Hepatic stellate cell (primary cell): ENCODE measurements at regions not wholly inside any gene's neighbourhood (a gene's known extent, or its start where the extent isn't known, plus 50 kb on each side); places are given as distances from the start of the nearest gene placed in this dataset.
"Not testable (repeated sequence)": the region's sequence is repeated elsewhere in the genome, so short reads cannot be mapped to it uniquely, and the experiment has no call there.

Experiments used
- DNase-seq: peaks from one replicate; pipeline ENCODE4 v3.0.0; 2011; ENCODE audit warnings: low spot score

DNA sequence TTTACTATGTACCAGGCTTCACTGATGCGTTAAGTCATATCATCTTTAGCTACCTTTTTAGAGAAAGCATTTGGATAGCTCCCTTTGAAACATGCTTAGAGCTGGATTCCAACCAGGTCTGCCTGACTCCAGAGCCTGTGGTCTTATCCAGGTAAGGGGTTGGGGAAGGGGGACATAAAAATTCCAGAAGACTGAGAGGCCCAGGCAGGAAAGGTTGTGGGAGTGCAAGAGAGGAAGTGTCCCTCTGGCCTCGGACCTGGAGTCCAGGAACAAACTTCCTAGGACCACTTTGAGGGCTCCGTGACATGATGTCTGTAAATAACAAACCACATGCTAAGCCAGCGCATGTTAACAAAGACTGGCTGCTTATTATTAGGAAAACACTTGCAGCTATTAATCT lies 163.0 kb upstream of the KCNG1 start:
- no peak for DNase-seq

DNA sequence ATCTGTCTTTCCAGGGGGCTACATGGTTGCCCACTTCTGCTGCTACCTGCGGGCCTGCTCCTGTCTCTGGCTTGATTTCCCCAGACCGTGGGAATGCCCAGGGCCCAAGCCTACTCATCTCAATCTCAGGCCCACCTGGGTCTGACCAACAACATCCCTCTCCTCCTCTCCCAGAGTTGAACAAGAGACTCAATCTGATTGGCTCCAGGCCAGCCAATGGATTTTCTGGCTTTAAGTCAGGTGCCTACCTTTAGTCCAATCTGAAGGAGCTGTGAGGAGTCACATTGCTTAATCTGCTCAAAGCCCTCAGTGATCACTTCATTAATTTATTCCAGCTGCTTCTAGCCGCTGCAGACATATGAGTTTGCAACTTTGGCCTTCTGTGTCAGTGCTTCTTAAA lies 162.4 kb upstream of the KCNG1 start:
- no peak for DNase-seq

- DNase-seq = no peak
Measured at GRCh38 chr20:51184289-51184688, 161.4 kb upstream of the KCNG1 start.

DNA sequence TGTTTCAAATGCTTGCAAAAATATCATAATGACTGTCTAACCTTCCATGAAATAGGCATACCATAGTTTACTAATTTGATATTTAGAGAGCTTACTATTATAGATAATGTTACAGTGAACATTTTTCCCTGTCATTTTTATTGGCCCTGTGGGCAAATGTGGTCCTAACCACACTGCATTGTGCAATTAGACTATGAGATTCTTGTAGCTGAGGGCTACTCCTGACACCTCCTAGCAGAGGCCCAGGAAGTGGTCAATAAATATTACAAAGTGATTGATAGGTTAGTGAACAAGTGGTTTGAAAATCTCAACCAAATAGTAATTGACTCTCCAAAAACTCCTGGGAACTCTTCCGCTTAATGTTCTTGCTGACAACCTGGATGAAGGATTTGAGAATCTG lies 160.5 kb upstream of the KCNG1 start:
- no peak for DNase-seq

- no peak for DNase-seq
Measured at GRCh38 chr20:51182571-51182970, 159.7 kb upstream of the KCNG1 start.

DNA sequence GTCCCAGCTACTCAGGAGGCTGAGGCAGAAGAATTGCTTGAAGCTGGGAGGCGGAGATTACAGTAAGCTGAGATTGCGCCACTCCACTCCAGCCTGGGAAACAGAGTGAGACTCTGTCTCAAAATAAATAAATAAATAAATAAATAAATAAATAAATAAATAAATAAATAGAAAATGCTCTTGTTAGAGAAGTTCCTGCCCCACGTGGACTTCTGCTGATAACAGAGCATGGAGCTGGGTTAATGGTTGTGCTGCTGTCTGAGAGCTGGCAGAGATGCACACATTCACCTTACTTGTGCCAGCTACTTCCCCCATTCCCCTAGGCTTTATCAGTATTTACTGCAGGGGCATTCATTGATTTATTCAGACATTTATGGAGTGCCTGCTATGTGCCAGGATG lies 155.2 kb upstream of the KCNG1 start:
- DNase-seq = no peak

GRCh38 chr20:51176876-51177275 lies 154.0 kb upstream of the KCNG1 start:
- DNase-seq = no peak

GRCh38 chr20:51176446-51176845 lies 153.5 kb upstream of the KCNG1 start:
- no peak for DNase-seq

GRCh38 chr20:51175724-51176123 lies 152.8 kb upstream of the KCNG1 start:
- DNase-seq = no peak

GRCh38 chr20:51175156-51175555 lies 152.2 kb upstream of the KCNG1 start:
- DNase-seq = no peak

DNA sequence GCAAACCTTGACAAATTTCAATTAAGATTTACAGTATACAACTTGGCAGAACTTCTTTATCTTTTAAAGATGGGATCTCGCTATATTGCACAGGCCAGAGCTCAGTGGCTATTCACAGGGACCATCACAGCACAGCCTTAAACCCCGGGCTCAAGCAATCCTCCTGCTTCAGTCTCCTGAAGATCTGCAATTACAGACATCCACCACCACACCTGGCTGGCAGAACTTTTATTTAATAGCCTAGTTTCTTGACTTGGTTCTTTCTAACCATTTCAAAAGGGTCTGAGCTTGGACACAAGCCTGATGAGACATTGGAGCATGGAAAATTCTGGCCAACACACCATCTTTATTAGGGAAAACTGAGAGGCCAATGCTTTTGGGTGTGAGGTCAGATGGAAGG lies 151.6 kb upstream of the KCNG1 start:
- DNase-seq = no peak

- no peak for DNase-seq
Measured at GRCh38 chr20:51172558-51173428, 149.9 kb upstream of the KCNG1 start.

- DNase-seq = no peak
Measured at GRCh38 chr20:51171141-51171540, 148.2 kb upstream of the KCNG1 start.

DNA sequence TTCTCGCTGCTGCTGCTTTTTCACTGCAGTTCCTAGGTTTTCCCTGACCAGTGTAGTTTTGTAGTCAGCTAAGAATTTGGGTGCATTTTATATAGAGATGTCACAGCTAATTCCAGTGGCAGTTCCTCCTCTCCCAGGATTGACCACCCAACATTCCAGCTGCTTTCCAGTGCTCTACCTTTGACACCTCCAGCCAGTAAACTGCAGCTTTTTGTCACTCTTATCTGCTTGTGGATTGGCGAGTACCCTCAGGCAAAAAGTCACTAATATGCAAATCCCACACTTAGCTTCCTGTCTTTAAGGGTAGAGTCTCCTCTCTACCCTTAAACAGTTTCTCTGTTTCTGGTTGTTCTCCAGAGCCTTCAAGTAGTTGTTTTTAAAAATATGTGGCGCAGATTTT lies 146.9 kb upstream of the KCNG1 start:
- no peak for DNase-seq

- DNase-seq = not testable (repeated sequence)
Measured at GRCh38 chr20:51167911-51168310, 145.0 kb upstream of the KCNG1 start.

DNA sequence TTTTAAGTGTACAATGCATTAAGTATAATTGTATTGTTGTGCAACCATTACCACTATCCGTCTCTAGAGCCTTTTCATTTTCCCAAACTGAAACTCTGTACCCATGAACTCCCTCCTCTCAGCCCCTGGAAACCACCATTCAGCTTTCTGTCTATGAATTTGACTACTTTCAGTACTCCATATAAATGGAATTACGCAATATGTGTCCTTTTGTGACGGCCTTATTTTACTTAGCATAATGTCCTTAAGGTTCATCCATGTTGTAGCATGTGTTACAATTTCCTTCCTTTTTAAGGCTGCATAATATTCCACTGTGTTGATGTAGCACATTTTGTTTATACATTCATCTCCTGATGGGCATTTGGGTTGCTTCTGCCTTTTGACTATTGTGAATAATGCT lies 143.6 kb upstream of the KCNG1 start:
- no peak for DNase-seq

- DNase-seq = no peak
Measured at GRCh38 chr20:51165131-51165530, 142.2 kb upstream of the KCNG1 start.

DNA sequence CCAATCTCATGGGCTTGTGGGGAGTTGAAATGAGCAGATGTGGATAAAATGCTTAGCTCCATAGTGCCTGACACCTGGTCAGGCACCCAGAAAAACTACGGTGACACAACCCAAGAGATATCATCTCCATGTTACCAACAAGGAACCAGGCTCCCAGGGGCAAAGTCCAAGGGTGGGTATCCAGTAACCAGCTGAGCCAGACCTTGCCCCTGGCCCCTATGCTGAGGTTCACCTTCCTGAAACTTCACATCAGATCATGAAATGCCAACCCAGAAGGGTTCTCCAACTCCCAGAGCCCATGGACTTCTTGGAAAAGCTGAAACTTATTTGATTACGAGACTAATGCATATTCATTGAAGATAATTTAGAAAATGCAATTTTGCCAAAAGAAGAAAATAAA lies 141.8 kb upstream of the KCNG1 start:
- DNase-seq = no peak

GRCh38 chr20:51163996-51164600 lies 141.2 kb upstream of the KCNG1 start:
- DNase-seq = no peak

DNA sequence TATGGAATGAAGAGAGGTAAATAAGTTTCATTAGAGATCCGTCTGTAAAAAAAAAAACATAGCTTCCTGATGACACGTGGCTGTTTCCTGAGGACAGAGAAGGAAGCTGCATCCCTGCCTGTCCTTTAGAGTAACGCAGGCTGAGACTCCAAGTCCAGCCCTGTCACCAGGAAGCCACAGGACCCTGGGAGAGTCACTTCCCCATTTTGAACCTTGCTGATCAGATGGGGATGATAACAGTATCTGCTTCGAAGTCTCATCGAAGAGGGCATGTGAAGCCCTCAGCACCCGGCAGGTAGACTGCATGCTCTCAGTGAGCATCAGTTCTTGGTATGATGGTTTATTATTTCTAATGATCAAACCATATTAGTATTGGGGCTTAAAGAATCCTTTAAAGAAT lies 139.1 kb upstream of the KCNG1 start:
- no peak for DNase-seq

DNA sequence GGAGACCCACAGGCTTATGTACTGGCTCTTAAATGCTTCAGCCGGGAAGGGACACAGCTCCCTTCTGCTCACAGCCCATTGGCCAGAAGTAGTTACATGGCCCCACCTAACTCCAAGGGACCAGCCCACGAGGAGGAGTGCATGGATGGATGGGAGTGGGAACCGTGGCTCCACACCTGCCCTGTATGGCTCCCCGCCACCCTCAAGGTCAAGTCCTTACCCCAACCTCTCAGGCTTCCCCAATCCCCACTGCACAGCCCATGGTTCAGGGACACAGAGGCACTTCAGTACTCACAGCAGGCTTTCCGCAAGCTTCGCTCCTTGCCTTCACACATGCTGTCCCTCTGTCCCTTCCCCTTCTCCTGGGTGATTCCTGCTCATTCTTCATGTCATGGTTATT lies 137.9 kb upstream of the KCNG1 start:
- no peak for DNase-seq

DNA sequence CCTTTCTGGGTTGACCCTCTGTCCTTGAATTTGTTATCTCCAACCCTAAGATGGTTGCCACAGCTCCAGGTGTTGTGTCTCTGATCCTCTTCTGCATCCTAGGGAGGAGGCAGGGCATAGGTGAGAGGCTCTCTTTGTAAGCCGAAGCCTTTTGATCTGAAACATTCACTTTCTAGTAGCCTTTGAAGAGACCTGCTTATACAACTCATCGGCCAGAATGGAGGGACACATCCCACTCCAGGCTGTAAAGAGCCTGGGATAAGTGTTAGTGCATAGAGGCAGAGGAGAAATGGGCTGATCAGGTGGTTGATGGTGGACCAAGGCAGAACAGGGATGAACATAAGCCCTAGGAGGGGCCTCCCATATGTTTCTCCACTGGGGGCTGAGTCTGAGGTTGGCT lies 137.1 kb upstream of the KCNG1 start:
- DNase-seq = no peak

GRCh38 chr20:51159303-51159702 lies 136.4 kb upstream of the KCNG1 start:
- DNase-seq = no peak

DNA sequence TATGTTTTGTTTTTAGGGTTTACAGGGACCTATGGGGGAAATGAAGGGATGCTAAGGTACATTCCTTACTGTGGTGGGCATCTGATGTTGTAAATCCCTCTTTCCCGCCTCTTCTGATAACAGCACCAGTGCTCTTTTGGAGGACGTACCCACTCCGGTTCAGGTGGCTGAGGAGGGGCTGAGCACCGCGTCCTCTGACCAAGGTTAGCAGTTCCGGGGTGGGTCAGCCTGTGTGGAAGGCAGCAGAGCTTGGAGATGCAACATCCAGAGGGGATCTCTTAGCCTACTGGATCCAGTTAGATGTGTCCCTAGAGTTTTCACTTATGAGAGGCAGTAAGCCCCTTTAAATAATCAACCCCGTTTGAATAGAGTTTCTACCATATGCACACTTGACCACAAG lies 135.3 kb upstream of the KCNG1 start:
- no peak for DNase-seq
